DND-41 (cell line): ENCODE measurements at regions not wholly inside any gene's neighbourhood (a gene's known extent, or its start where the extent isn't known, plus 50 kb on each side); places are given as distances from the start of the nearest gene placed in this dataset.

Experiments
- CTCF ChIP-seq: IDR thresholded peaks from 2 replicates; pipeline ENCODE4 v1.5.1; 2012; ENCODE audit warnings: borderline replicate concordance, low read length, moderate library complexity, mild to moderate bottlenecking; ENCODE audit not compliant: poor library complexity, severe bottlenecking; ENCODE audit errors: extremely low read depth
- EZH2 ChIP-seq: IDR thresholded peaks from 3 replicates; pipeline ENCODE4 v1.6.1; 2012; ENCODE audit warnings: borderline replicate concordance, low read depth, mild to moderate bottlenecking, moderate library complexity, low read length, inconsistent platforms; ENCODE audit not compliant: severe bottlenecking

GRCh38 chr4:98728433-98728832, 70.0 kb upstream of the TSPAN5 start:
- TF ChIP-seq CTCF (no peak), EZH2 (no peak)
